ENCODE measurements at regions not wholly inside any gene's neighbourhood (a gene's known extent, or its start where the extent isn't known, plus 50 kb on each side); places are given as distances from the start of the nearest gene placed in this dataset.

- no peak for TF ChIP-seq CTCF (IDR thresholded peaks at IDR 0.05; ENCODE audit: low read length)
- TF ChIP-seq EZH2 (optimal IDR thresholded peaks at IDR 0.05; ENCODE audit: low read depth, low read length) = no peak
- no peak for TF ChIP-seq EZH2phosphoT487 (IDR thresholded peaks at IDR 0.05; ENCODE audit: low read length)
These were observed 107.0 kb upstream of the PTHLH start for GRCh38 chr12:28079539-28079938.
